ENCODE measurements at regions not wholly inside any gene's neighbourhood (a gene's known extent, or its start where the extent isn't known, plus 50 kb on each side); places are given as distances from the start of the nearest gene placed in this dataset.

DNA sequence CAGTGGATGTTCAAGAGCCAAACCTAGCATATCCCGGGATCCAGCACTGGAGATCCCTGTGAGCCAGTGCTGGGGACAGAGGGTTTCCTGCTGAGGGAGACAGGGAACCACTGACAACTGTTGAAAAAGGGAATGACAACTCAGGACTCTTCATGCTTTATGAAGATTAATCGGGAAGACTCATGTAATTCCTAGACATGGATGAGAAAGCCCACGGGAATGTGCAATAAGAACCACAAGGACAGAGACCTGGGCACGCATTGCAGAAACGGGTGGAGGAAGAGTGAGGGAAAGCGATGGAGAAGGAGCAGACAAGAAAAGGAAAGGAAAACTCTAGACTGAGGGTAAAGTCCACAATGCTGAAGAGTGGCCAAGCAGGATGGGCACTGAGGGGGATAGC is 296.0 kb downstream of the PCNX1 start:
- no peak overlapping the region for H3K4me3 ChIP-seq (ENCODE audit: low read depth, low read length)
- TF ChIP-seq, protein P1, sequence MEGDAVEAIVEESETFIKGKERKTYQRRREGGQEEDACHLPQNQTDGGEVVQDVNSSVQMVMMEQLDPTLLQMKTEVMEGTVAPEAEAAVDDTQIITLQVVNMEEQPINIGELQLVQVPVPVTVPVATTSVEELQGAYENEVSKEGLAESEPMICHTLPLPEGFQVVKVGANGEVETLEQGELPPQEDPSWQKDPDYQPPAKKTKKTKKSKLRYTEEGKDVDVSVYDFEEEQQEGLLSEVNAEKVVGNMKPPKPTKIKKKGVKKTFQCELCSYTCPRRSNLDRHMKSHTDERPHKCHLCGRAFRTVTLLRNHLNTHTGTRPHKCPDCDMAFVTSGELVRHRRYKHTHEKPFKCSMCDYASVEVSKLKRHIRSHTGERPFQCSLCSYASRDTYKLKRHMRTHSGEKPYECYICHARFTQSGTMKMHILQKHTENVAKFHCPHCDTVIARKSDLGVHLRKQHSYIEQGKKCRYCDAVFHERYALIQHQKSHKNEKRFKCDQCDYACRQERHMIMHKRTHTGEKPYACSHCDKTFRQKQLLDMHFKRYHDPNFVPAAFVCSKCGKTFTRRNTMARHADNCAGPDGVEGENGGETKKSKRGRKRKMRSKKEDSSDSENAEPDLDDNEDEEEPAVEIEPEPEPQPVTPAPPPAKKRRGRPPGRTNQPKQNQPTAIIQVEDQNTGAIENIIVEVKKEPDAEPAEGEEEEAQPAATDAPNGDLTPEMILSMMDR (IDR thresholded peaks at IDR 0.05; ENCODE audit: control insufficient read depth, extremely low read depth, insufficient read depth) = no peak
- DNase-seq (ENCODE audit: low read depth) = no peak

DNA sequence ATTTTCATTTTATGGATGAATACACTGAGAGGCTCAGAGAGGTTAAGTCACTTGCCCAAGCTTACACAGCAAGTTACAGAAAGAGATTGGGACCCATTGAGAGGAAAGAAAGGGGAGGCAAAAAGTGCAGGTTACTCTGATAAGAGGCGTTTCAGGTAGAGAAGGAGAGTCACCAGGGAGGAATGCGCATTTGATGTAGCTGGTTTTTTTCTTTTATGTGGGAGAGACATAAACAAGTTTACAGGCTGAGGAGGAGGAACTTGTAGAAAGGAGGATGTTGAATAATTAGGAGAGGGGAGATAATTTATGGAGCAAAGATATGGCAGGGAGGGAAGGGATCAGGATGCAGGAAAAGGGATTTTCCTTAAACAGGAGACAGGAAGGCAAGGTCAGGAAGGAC is 297.0 kb downstream of the PCNX1 start:
- no peak overlapping the region for H3K4me3 ChIP-seq (ENCODE audit: low read depth, low read length)
- no peak for DNase-seq (ENCODE audit: low read depth)
- TF ChIP-seq, protein P1 (IDR thresholded peaks at IDR 0.05; ENCODE audit: control insufficient read depth, extremely low read depth, insufficient read depth) = no peak

DNA sequence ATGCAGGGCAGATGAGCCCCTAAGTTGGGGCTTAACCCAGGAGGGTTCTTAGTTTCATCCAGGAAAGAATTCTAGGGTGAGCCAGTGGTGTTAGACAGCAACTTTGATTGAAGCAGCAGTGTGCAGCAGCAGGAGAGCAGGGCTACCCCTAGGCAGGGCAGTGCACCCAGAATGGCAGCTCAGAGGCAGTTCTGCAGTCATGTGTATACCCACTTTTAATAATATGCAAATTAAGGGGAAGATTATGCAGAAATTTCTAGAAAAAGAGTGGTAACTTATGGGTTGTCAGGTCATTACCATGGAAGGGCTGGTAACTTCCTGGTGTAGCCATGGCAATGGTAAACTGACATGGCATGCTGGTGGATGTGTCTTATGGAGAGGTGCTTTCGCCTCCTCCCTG is 297.5 kb downstream of the PCNX1 start:
- TF ChIP-seq, protein P1 (IDR thresholded peaks at IDR 0.05; ENCODE audit: control insufficient read depth, extremely low read depth, insufficient read depth) = no peak
- no peak overlapping the region for H3K4me3 ChIP-seq (ENCODE audit: low read depth, low read length)
- no peak for DNase-seq (ENCODE audit: low read depth)

DNA sequence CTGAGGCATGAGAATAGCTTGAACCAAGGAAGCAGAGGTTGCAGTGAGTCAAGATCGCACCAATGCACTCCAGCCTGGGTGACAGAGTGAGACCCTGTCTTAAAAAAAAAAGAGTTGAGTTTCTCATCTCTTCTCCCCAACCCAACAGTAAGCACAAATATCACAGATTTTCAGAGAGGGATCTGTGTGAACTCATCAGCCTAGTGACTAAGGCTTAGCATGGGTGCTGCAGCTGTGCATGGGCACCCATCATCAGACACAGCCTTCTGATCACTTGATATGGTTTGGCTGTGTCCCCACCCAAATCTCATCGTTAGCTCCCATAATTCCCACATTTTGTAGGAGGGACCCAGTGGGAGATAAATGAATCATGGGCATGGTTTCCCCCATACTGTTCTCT is 298.9 kb downstream of the PCNX1 start:
- DNase-seq (ENCODE audit: low read depth) = no peak
- TF ChIP-seq, protein P1 (IDR thresholded peaks at IDR 0.05; ENCODE audit: control insufficient read depth, extremely low read depth, insufficient read depth) = no peak
- no peak overlapping the region for H3K4me3 ChIP-seq (ENCODE audit: low read depth, low read length)

DNA sequence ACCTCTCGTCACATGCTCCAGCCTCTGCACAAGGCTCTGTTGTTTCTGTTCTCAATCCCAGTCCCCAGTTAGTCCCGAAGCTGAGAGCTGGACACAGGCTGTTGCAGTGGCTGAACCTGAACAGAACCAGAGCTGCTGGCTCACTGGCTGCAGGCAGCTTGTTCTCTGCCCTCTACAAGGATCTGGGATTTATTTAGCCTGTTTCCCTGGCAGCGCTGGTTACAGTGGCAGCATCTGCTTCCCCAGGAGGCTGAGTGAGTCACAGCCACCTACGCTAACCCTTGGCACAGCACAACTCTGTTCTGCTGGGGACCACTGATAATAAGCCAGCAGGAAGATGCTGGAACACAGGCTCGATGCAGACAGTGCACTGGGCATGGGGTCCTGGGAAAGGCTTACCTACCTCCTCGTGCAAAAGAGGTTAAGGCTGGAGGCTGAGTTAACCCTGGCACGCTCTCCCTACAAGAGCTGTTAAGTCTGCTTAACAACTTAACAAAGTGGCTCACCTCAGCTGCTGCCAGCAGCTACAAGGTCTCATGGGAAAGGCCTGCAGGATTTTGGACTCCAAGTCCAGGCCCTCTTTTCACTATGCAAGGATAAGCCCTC is 299.6 kb downstream of the PCNX1 start:
- no peak overlapping the region for H3K4me3 ChIP-seq (ENCODE audit: low read depth, low read length)
- TF ChIP-seq, protein P1 (IDR thresholded peaks at IDR 0.05; ENCODE audit: control insufficient read depth, extremely low read depth, insufficient read depth) = no peak
- no peak for DNase-seq (ENCODE audit: low read depth)

DNA sequence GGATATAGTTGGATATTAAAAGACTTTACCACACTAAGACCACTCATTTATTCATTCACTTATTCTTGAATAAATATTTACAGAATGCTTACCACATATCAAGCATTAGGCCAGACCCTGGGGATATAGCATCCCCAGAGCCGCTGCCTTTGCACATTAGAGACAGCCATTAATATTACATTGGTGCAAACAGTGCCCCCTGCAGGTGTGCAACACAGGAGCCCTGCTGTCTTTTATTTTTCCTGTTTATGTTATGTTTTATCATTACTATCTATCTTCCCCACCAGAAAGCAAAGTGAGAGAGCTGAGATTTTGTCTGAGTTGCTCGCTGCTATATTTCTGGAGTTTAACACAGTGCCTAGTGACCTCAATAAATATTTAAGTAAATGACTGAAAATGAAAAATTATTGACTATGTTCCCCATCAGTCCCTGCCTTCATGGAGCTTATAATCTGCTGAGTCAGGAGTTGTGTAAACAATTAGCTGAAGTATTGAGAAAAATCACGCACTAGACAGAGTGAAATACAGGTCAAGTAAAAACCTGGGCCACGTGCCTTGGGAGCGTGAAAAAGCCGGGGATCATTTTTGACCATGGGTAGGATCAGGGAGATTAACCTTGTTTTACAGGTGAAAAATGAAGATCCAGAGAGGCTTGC is 301.6 kb downstream of the PCNX1 start:
- no peak for DNase-seq (ENCODE audit: low read depth)
- TF ChIP-seq, protein P1 (IDR thresholded peaks at IDR 0.05; ENCODE audit: control insufficient read depth, extremely low read depth, insufficient read depth) = no peak
- H3K4me3 ChIP-seq (ENCODE audit: low read depth, low read length) = no peak overlapping the region

DNA sequence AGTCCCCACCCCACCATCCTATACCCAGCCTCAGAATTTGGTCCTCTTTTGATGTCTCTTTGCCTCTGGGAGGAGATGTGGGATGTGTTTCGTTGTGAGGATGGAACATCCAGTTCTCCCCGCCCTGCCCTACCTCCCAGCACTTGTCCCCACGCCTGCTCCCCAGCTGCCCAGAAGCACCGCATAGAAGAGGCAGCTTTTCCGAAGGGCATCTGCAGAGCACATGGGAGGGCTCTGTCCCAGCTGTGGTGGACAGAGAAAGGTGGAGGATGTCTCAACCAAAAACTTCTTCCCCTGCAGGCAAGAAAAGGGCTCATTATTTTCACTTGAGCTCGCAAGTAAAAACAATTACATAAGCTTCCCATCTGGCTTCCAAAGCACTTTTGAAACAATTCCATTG is 302.6 kb downstream of the PCNX1 start:
- no peak overlapping the region for H3K4me3 ChIP-seq (ENCODE audit: low read depth, low read length)
- TF ChIP-seq, protein P1 (IDR thresholded peaks at IDR 0.05; ENCODE audit: control insufficient read depth, extremely low read depth, insufficient read depth) = no peak
- DNase-seq (ENCODE audit: low read depth) = no peak

All from LNCaP clone FGC (cell line).